GM23248 (cell line): ENCODE measurements at regions not wholly inside any gene's neighbourhood (a gene's known extent, or its start where the extent isn't known, plus 50 kb on each side); places are given as distances from the start of the nearest gene placed in this dataset.

Source experiments
- DNase-seq: peaks from one replicate; pipeline ENCODE4 v3.0.0-alpha.2; 2015
- H2AFZ ChIP-seq: fragments of 200-600 bp; sonication (generic); 2 replicates; pipeline ENCODE4 v1.6.1; 2016; ENCODE audit warnings: antibody characterized with exemption
- H3F3A ChIP-seq: fragments of 200-600 bp; sonication (generic); 2 replicates; pipeline ENCODE4 v1.6.1; 2016; ENCODE audit warnings: mild to moderate bottlenecking, antibody characterized with exemption, mixed run types; ENCODE audit not compliant: insufficient read depth
- H3K27ac ChIP-seq: fragments of 200-600 bp; sonication (generic); 2 replicates; pipeline ENCODE4 v1.5.1; 2016; ENCODE audit warnings: mild to moderate bottlenecking
- H3K27me3 ChIP-seq: fragments of 200-600 bp; sonication (generic); replicated peaks from 2 replicates; pipeline ENCODE4 v1.6.1; 2016; ENCODE audit warnings: mild to moderate bottlenecking; ENCODE audit not compliant: insufficient read depth
- H3K36me3 ChIP-seq: fragments of 200-600 bp; sonication (generic); 2 replicates; pipeline ENCODE4 v1.6.1; 2016; ENCODE audit warnings: low read depth, mild to moderate bottlenecking
- H3K4me1 ChIP-seq: fragments of 200-600 bp; sonication (generic); 2 replicates; pipeline ENCODE4 v1.6.1; 2016; ENCODE audit warnings: mild to moderate bottlenecking; ENCODE audit not compliant: insufficient read depth
- H3K4me2 ChIP-seq: fragments of 200-600 bp; sonication (generic); one replicate; pipeline ENCODE4 v1.6.1; 2016; ENCODE audit warnings: mild to moderate bottlenecking; ENCODE audit not compliant: unreplicated experiment
- H3K4me3 ChIP-seq: fragments of 200-600 bp; sonication (generic); 2 replicates; pipeline ENCODE4 v1.5.1; 2016; ENCODE audit warnings: mild to moderate bottlenecking
- H3K79me2 ChIP-seq: fragments of 200-600 bp; sonication (generic); 2 replicates; pipeline ENCODE4 v1.6.1; 2016; ENCODE audit warnings: mild to moderate bottlenecking; ENCODE audit not compliant: insufficient read depth
- H3K9ac ChIP-seq: fragments of 200-600 bp; sonication (generic); 2 replicates; pipeline ENCODE4 v1.6.1; 2016; ENCODE audit warnings: mild to moderate bottlenecking
- H3K9me2 ChIP-seq: fragments of 200-600 bp; sonication (generic); 2 replicates; pipeline ENCODE4 v1.6.1; 2016; ENCODE audit warnings: mixed run types, mild to moderate bottlenecking, moderate library complexity; ENCODE audit not compliant: insufficient read depth
- H3K9me3 ChIP-seq: fragments of 200-600 bp; sonication (generic); one replicate; pipeline ENCODE4 v1.6.1; 2017; ENCODE audit warnings: low read depth
- H4K20me1 ChIP-seq: fragments of 200-600 bp; sonication (generic); 2 replicates; pipeline ENCODE4 v1.6.0; 2016; ENCODE audit not compliant: insufficient read depth
- EZH2 ChIP-seq: fragments of 200-600 bp; sonication (generic); IDR thresholded peaks from 2 replicates; pipeline ENCODE4 v1.6.1; 2018; ENCODE audit warnings: antibody characterized with exemption, mild to moderate bottlenecking; ENCODE audit not compliant: insufficient read depth, poor library complexity, severe bottlenecking
- EZH2phosphoT487 ChIP-seq: fragments of 200-600 bp; sonication (generic); IDR thresholded peaks from 2 replicates; pipeline ENCODE4 v1.6.1; 2018; ENCODE audit warnings: antibody characterized with exemption, moderate library complexity, mild to moderate bottlenecking, low read depth; ENCODE audit not compliant: insufficient read depth
- WGBS, 2 experiments: methylation state at CpG; one replicate each; pipeline ENCODE4 v1.1.6; 2015 to 2017; ENCODE audit warnings: low lambda C conversion rate in 2 of 2, low coverage in 1 of 2; ENCODE audit errors: missing lambda C conversion rate in 2 of 2; 5-methylcytosine and 5-hydroxymethylcytosine counted together
- in situ Hi-C: fragments of 300-500 bp; cut with MboI; formaldehyde crosslinking; loops from 2 replicates; pipeline ENCODE4 v1.15.0; 2020

DNA sequence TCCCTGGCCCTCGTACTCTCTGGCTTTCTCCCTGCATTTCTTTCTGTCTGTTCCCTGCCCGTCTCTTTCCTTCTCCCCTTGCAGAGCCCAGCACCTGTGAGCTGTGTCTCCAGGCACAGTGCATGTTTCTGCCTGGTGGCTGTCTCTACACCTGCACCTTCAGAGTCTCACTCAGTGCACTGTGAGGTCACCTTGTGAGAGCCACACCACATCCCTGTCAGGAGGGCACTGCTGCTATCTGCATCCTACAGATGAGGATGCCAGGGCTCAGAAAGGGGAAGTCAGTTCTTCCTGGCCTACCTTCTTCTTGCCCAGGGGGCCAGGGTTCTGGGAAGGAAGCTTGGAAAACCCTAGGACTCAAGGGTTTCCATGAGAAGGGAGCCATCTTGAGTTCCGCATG, 69.7 kb upstream of the NEURL1B start:
- in situ Hi-C loops, result no loop called here
- no peak overlapping the region for H3K27ac ChIP-seq
- no peak overlapping the region for H3K4me3 ChIP-seq
- H3K27me3 ChIP-seq, result peaks cover 44% of the 10 kb centered on the region; the same call in 1 of the 2 replicates
- H3F3A ChIP-seq, result no peaks in the 10 kb centered on the region
- no peaks in the 10 kb centered on the region for H3K79me2 ChIP-seq
- 46 to 50% methylated on average over 2 to 3 of the region's 3 CpGs for WGBS, 2 experiments
- no peaks in the 10 kb centered on the region for H4K20me1 ChIP-seq
- DNase-seq, result no peak
- no peaks in the 10 kb centered on the region for H3K9me3 ChIP-seq
- H3K4me1 ChIP-seq, result no peaks in the 10 kb centered on the region
- H3K36me3 ChIP-seq, result no peaks in the 10 kb centered on the region
- H3K4me2 ChIP-seq, result no peak overlapping the region
- H3K9ac ChIP-seq, result no peak overlapping the region
- H3K9me2 ChIP-seq, result no peaks in the 10 kb centered on the region
- no peak overlapping the region for H2AFZ ChIP-seq
- TF ChIP-seq EZH2 (no peak), EZH2phosphoT487 (no peak)

DNA sequence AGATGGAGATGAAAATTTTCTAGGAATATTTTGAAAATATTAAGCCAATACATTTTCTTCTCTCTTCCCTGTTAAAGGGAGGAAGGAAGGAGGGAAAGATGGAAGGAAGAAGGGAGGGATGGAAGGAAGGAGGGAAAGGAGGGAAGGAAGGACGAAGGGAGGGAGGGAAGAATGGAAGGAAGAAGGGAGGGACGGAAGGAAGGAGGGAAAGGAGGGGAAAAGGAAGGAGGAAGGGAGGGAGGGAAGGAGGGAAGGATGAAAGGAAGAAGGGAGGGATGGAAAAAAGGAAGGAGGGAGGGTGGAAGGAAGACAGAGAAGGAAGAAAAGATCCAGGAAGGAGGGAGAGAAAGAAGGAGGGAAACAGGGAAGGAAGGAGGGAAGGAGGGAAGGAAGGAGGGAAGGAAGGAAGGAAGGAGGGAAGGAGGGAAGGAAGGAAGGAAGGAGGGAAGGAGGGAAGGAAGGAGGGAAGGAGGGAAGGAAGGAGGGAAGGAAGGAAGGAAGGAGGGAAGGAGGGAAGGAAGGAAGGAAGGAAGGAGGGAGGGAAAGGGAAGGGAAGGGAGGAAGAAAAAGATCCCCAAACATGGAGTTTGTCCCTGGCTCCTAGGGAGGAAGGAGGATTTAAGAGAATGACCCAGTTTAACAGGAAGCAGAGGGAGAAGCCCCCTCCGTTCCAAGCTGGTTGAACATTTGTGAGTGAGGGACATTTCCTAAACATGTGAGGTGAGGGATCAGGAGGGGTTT, 70.3 kb upstream of the NEURL1B start:
- Histone ChIP-seq H3K4me3 (no peak overlapping the region), H3K27me3 (peaks cover 50% of the 10 kb centered on the region)
- TF ChIP-seq EZH2phosphoT487, result no peak
- no peak for TF ChIP-seq EZH2

DNA sequence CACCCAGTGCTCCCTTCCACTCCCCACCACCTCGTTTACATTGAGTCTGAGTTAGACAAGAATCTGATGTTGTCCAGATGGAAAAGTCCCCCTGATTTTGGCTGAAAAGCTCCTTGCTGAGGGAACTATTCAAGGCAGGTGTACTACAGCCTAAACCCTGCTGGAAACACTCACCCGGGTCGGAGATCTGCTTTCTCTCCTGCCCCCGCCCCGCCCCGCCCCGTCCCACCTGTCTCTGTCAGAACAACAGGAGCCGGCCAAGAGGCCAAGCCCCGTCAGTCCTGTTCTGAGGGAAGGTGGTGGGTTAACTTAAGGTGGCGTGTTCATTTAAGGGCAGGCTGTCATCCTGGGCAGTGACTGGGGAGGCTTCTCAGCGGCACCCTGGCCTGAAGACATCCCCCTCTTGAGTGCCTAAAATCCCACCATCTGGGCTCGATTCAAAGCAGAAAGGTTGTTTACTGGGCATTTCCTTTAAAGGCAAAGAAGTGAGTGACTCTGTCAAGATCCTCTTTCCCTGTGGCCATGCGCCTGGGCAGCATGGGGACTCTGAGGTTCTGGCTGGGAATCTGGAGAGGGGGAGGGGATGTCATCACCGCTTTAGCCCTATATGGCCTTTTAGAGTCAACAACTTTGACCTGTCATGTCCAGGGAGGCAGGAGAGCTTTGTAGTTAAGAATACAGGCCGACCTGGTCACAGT, 71.1 kb upstream of the NEURL1B start:
- Histone ChIP-seq H3K4me2 (no peak overlapping the region), H4K20me1 (no peaks in the 10 kb centered on the region), H3F3A (no peaks in the 10 kb centered on the region), H3K36me3 (no peaks in the 10 kb centered on the region), H3K27me3 (peaks cover 51% of the 10 kb centered on the region), H3K9me3 (no peaks in the 10 kb centered on the region), H2AFZ (no peak overlapping the region), H3K9me2 (no peaks in the 10 kb centered on the region), H3K9ac (no peak overlapping the region), H3K4me3 (no peak overlapping the region), H3K4me1 (no peaks in the 10 kb centered on the region), H3K79me2 (no peaks in the 10 kb centered on the region), H3K27ac (no peak overlapping the region)
- DNase-seq, result no peak
- WGBS, 2 experiments, result 34 to 45% methylated on average over 15 of the region's 15 CpGs
- in situ Hi-C loops, result no loop called here
- no peak for TF ChIP-seq EZH2
- no peak for TF ChIP-seq EZH2phosphoT487

More for the DNA sequence above, 70.3 kb upstream of the NEURL1B start:
- 52% methylated on average over 3 of the region's 3 CpGs for WGBS, 2 experiments
- H3K79me2 ChIP-seq, result no peaks in the 10 kb centered on the region
- H3K9me3 ChIP-seq, result no peaks in the 10 kb centered on the region
- no peak overlapping the region for H3K9ac ChIP-seq
- H3K4me1 ChIP-seq, result no peaks in the 10 kb centered on the region
- H2AFZ ChIP-seq, result no peak overlapping the region
- in situ Hi-C loops, result no loop called here
- DNase-seq, result no peak
- H3F3A ChIP-seq, result no peaks in the 10 kb centered on the region
- no peak overlapping the region for H3K27ac ChIP-seq
- H3K36me3 ChIP-seq, result no peaks in the 10 kb centered on the region
- no peak overlapping the region for H3K4me2 ChIP-seq
- no peaks in the 10 kb centered on the region for H3K9me2 ChIP-seq
- H4K20me1 ChIP-seq, result no peaks in the 10 kb centered on the region

DNA sequence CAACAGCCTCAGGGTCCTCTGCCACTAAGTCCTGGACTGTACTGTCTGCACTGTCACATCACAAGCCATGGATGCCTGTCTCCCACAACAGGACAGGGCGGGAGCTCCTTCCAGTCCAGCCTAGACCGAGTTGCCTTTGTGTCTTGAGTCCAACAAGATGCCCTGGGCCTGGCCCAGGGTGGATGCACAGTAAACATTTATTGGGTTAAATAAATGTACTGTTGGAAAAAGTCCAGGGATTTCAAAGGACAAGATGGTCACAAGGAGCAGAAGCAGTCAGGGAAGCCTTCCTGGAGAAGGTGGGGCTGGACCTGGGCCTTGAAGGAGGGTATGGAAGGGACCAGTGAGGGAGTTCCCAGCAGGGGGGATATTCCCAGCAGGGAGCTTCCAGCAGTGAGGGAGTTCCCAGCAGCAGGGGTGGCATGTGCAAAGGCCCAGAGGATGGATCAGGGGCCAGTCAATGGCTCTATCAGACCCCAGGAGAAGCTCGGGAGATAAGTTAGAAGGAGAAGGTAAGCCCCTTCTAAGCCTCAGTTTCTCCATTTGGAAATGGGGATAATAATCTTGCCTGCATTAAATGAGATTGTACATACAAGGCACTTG, 72.7 kb upstream of the NEURL1B start:
- no peak for DNase-seq
- in situ Hi-C loops, result no loop called here
- Histone ChIP-seq H3K4me2 (no peak overlapping the region), H3F3A (no peaks in the 10 kb centered on the region), H3K9ac (no peak overlapping the region), H3K27ac (no peak overlapping the region), H3K9me3 (no peaks in the 10 kb centered on the region), H3K27me3 (peaks cover 52% of the 10 kb centered on the region), H4K20me1 (no peaks in the 10 kb centered on the region), H3K4me3 (no peak overlapping the region), H3K4me1 (no peaks in the 10 kb centered on the region), H3K79me2 (no peaks in the 10 kb centered on the region), H3K9me2 (no peaks in the 10 kb centered on the region), H2AFZ (no peak overlapping the region), H3K36me3 (no peaks in the 10 kb centered on the region)
- TF ChIP-seq EZH2, result no peak
- no peak for TF ChIP-seq EZH2phosphoT487
- WGBS, 2 experiments, result 60 to 64% methylated on average over 3 of the region's 3 CpGs
